GM21717 (cell line): ENCODE measurements at regions not wholly inside any gene's neighbourhood (a gene's known extent, or its start where the extent isn't known, plus 50 kb on each side); places are given as distances from the start of the nearest gene placed in this dataset.

Experiments used
- ATAC-seq: cut with Tn5 transposase; IDR thresholded peaks from one replicate; pipeline ENCODE4 v1.9.1; 2021; ENCODE audit warnings: mild to moderate bottlenecking, moderate library complexity; ENCODE audit not compliant: unreplicated experiment

DNA sequence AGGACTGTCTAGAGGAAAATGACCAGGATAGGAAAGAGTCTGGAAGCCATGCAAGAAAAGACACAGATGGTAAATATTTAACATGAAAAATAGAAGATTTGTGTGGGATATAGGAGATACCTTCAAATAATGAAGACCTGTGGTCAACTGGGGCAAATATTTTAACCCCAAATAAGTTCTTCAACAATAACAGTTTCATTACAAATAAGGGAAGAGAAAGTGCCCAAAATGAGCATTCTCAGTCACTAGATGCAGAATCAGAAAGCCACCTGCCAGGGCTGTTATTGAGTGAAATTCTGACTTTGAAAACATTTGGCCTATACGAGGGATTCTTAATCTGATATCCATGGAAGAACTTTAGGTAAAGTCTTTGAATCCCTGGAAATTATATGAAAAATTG, 231.2 kb upstream of the PLEKHG7 start:
- ATAC-seq: peak; percentile 48

DNA sequence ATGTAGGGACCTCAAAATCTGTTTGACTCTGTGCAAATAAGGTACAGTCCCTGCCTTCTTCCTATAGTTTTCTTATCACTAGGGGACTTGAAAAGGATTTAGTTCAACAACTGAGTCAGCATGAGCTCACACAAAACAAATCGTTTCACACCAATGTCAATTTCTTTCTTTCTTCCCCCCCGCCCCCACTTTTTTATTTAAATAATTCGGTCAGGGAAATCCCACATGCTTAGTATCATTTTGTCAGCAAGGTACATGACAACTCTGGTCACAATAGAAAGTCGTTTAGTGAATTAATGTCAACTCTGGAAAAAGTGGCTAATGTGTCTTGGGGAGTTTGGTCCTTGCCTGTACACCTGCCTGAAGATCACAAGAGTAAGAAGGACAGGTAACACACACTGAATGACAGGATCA, 232.2 kb upstream of the PLEKHG7 start:
- no peak for ATAC-seq

DNA sequence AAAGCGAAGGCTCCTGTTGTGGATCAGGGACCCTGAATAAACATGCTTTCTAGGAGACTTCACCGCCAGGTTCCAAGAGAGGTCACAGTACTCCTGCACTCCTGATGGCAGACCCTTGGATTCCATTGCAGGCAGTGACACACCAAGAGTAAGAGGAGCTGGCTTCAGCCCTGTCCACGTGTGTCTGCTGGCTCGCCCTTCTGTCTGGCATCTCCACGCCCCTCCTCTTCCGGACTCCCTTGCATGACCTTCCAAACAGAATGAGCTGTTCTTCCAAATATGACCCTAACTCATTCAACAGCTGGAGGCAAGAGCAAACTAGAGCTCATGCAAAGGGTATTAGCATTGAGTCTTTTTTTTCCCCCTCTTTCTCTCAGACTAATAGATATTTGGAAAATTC, 233.0 kb upstream of the PLEKHG7 start:
- no peak for ATAC-seq

DNA sequence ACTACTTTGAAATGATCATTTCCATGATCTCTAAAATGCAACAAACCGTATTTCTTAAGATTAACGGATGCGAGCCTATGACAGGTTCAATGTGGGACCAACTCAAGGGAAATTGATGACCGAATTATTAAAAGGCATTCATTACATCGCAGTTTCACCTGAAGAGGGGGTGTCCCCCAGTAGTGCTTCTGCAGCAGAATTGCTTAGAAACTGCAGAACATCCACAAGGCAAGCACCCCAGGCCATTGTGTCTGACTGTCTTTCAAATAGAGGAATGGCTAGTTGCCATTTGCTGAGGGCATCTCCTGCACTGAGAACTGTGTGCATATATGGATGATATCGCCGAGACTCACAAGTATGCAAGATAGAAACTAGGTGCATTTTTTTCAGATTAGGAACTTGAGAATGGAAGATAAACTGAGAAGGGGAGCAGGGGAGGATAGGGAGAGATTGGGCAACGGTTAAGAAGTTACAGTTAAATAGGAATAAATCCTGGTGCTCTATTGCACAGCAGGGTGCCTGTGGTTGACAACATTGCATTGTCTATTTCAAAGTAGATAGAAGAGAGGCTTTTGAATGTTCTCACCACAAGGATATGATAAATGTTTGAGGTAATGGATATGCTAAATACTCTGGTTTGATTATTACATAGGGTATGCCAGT, 234.3 kb upstream of the PLEKHG7 start:
- no peak for ATAC-seq

DNA sequence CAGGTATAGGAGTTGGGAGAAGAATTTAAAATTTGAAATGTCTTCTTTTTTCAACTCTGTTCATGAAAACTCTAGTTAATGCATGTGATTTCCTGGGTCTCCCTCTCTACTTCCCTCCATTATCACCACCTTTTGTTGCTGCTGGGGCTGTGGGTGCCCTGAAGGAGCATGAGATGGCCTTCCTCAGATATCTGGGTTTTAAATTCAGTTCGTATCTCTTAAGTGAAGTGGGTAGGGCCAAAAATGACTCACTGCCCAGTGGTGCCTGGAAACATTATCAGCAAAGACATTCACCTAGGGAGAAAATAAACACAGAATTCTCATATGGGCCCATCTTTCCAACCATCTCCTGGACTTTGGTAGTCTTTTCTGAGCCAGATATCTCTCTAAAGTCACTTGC, 234.9 kb upstream of the PLEKHG7 start:
- ATAC-seq: no peak

DNA sequence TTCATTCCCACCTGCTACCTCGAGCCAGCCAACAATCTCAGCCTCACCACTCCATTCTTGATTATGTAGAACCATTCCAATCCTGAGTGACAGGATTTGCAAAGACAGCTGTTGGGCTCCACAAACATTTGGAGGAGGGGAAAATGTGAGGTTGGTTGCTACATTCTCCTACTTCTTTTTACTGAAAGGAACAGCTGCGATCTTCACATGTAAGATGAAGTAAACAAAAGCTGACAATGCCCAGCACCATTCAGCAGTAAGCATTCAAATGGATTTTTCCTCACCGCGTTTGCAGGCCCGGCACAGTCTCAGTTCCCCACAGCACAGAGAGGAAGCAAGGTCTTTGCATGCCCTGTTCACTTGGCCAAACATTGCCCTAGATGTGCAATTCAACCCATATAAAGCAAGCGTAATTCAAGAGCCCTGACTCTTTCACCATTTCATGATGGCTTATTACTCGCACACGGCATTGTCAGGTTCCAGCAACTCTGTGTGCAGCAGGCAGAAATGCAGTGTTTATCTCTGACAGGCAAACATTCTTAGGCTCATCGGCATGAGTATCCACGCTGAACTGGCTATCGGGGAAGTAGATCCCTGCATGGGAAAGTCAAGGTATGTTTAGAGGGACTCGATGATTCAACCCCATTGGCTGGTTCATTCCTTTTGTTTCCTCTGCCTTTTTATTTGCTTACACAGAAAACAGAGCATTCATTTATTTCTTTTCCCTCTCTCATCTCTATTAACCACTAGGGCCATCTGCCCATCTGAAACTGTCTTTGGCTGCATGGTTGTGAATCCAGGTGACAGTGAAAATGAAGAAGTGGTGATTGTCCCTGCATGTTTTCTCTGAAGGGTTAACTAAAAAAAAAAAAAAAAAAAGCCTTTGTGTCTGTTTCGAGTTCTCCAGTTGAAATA, 236.1 kb upstream of the PLEKHG7 start:
- peak; percentile 43 for ATAC-seq

DNA sequence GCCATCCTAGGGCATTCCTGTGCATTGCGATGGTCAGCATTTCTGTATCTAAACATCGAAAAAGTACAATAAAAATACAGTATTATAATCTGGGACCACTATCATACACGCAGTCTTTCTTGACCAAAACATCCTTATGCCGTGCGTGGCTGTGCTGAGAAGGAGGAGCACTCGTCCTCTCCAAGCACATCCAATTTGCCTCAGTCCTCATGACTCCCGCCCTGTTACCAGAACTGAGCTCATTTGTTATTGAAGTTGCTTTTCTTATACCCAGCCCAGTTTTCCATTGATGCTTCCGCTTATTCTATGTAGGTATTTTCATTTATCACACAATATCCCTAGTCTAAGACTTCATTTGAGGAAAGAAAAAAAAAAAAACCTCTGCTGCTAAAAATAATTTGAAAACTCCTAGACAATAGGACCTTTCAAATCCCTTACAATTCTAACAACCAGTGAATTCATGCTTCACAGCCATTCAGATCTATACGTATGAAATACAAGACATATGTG, 236.9 kb upstream of the PLEKHG7 start:
- no peak for ATAC-seq

DNA sequence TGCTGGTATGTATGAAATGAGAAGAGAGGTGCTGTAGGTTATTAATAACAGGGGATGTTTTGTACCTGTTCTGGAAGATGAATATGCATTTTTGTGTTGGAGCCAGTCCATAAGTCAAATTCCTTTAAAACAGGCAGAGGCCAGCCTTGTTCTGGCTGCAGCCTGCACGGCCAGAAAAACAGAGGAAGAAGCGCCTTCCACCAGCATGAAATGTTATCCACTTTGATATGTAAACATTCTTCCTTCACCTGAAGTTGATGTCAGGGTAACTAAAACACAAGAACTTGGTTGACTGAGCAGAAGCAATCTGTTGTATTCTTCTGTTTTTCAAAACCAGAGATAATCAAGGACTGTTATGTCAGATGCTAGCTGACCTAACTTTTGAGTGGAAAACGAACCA, 237.9 kb upstream of the PLEKHG7 start:
- ATAC-seq: no peak

DNA sequence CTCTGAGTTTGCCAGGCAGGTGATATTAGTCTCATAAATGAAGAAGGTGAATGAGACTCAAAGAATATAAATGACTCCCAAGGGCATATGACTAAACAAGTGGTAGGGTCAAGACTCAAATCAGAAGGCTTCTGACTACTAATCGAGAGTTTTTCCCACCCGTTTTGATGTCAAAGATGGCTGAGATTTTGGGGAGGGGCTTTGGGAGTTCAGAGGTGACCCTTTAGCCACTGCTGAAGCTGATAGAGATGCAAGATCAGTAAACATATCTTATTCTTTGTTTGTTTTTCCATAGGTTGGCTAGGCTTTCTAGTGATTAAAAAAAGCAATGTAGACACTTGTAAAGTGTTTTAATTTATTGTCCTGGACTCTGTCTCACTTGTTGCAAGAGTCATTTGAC, 239.6 kb upstream of the PLEKHG7 start:
- ATAC-seq: no peak

DNA sequence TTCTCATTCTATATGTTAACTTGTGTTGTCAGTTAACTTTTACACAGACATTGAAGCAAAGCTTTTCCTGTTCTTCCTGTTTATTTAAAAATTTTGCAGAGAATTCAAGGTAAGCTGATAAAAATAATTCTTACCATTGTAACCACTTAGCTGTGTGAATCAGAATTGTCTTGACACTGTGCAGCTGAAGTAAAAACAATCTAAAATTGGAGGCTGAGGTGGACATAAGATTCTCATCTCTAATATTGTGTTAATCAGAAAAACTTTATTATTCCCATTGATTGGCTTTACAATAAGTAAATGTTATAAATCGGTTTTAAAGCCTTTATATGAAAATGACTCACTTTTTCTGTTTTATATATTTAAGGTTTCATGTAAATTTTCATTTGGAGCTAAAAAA, 240.3 kb upstream of the PLEKHG7 start:
- ATAC-seq: no peak

DNA sequence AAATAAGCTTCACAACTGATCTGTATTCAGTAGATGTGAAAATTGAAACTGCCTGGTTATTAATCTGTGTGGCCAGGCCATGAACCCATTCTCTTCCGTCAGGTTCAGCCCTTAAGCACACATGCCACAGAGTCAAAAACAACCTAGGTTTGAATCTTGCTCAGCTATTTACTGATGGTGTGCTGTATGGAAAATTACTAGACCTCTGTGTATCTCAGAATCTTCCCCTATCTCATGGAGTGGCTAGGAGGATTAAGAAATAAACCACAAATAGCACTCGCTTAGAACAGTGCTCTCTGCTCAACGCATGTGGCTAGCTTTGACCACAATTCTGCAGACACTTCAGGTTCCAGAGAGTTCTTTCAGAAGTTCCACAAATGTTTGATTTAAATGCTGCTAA, 240.7 kb upstream of the PLEKHG7 start:
- ATAC-seq: peak; percentile 54

DNA sequence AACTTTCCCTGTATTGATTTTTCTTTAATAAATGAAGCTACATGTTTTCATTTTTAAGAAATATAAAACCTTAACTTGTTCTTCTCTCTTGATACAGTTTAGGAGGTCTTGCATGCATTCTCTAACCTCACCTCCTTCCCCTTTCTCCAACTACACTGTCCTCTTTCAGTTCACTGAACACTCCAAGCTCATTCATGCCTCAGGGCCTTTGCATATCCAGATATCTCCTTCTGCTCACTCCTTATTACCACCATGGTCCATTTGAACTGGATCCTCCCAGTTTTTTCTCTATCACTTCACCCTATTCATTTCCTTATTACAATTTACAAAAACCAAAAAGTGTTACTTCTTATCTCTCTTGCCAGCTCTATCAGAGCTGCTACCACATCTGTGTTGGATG, 242.9 kb upstream of the PLEKHG7 start:
- ATAC-seq: no peak

DNA sequence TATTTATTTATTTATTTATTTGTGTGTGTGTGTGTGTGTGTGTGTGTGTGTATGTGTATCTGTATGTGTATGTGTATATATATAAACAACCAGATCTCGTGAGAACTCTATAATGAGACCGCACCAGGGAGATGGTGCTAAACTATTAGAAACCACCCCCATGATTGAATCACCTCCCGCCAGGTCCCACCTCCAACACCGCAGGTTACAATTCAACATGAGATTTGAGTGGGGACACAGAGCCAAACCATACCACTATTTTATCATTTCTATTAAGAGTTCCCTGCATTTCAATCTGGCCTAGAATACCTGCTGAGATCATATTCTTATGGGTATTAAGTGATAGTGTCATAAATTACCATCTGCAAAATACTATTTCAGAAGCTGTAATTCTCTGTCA, 243.8 kb upstream of the PLEKHG7 start:
- ATAC-seq: no peak

DNA sequence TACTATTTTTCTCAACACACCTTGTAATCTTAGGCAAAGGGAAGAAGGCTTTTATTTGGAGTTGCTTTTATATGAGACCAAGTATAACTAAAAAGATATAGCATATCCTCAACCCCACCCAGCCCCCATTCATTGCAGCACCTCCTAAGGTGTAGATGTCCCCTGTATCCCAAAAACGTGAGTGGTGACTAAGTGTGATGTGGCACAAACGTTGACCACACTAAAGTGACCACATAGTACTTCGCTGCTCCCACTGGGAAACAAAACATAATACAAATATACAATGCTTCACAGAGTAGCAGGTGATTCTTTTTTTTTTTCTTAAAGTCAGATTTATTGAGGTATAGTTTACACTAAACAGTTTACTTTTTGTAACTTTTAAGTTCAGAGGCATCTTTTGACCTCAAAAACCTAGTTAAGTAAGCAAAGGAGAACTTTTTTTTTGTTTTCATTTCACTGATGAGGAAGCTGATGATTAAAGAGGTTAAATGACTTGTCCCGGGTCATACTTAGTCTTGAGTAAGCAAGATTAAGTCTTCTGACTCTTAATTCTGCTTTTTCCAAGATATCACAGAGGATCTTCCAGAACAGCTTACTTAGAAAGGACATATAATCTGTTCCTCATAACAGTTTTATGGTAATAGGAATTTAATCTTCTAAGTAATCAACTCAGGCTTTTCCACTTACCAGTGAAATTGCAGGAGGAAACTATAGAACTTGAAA, 245.2 kb upstream of the PLEKHG7 start:
- ATAC-seq: no peak

DNA sequence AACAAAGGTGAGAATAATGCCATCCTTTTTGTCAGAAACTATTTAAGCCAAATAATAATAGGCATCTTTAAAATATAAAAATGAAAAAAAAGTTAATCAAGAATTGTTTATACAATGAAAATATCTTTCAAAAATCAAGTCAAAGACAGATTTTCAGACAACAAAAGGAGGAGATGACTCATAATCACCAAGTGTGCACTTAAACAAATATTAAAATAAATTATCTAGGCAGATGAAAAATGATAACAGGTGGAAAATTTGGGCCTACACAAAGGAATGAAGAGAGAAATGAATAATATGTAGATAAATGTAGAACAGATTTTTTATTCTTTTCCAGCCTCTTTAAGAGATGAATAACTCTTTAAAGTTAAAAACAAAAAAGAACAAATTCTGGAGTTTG, 250.0 kb upstream of the PLEKHG7 start:
- no peak for ATAC-seq

DNA sequence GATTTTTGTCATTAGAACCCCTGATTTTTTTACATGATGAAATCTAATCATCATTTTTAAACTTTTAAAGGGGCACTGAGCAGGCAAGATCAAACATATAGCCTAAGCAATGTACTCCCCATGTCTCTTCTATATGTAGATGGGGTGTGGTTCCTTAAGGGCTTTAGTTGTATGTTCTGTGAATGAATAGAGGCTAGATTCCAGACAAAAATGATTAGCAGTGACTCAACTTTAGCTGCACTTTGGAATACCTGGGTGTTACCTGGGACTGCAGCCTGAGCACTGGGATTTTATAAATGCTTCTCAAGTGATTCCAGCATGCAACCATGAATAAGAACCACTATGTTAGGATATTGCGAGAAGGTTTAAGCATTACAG, 256.7 kb upstream of the PLEKHG7 start:
- ATAC-seq: no peak

DNA sequence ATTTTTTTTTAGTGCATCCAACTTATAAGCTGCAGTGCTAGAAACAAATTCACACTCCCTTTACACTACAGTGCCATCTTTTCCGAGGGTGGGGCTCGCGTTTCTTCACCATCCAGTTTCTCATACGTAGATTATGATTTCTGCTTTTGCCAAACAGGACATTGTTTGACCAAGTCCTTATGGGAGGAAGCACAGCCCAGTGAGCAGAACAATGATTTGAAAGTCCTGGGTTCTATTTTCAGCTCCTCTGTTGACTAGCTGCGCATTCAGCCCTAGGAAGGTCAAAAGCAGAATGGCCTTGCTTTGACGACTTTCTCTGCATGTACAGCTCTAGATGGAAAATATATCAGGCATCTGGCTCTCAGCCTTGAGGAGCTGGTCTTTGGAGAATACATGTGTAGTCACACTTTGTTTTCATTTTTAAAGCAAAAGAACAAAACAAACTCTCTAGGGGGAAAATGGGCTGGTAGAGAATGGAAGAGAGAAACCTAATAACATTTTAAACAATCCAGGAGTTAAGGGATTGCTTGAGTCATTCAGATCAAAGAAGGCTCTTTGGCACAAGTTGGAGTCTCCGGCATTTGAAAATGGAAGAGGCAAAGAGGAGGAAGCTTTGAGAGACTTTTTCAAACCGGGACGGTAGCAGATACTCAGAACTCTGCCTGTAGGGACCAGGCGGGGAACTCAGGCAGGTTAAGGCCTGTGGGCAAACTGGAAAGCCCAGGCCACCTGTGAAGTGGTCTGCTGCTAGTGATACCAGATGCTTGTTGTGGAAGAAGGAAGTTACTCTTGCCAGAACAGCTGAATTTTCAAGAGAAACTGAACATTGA, 257.3 kb upstream of the PLEKHG7 start:
- peak; percentile 78 for ATAC-seq

DNA sequence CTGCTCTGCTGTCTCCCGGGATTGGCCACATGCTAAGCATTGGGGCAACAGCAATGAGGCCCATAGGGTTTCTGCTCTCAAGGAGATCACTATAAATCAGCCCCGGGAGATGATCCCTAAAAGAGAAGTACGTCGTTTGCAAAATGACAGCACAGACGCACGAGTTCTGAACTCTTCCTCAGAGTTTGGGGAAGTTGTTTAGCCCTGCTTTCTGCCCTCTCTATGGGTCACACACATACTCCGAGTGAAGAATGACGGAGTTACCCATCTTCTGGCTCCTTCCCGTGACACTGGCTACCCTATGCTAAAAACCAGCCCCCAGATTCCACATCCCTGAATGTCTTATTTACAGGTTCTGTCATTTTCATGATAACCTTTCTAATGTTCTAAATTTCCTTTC, 258.0 kb upstream of the PLEKHG7 start:
- peak; percentile 38 for ATAC-seq

DNA sequence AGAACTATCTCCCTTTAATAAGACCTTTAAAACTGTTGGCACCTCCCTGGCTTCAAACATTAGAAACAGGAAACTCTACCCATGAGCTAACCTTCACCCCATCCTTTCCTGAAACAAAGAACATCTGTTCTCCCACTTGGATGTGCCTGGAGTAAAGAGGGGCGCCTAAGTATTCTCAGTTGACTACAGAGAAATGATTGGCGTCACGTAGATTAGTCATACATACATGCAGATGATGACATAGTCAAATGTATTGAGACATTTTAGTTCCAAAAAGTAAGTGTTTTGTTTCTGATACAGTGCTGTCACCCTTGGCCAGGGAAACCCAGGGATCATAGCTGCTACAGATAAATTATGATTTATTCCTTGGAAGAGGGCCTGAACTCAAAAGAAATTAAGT, 260.0 kb upstream of the PLEKHG7 start:
- no peak for ATAC-seq

DNA sequence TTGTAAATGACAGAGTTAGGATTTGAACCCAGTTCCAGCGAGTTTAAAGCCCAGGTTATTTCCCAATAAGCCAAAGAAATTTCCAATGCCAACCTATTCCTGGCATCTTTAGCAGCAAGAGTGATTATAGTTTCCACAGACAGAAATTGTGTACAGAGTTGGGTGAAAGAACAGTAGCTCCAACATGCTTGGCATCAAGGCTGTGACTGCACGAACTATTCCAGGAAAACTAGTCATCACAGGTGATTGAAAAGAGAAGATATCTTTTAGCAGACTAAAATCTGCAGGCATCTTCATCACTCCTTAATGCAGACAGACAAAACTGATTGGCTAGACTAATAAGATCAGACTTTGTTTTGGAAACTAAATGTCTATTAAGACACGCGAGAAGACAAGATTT, 262.7 kb upstream of the PLEKHG7 start:
- ATAC-seq: no peak

DNA sequence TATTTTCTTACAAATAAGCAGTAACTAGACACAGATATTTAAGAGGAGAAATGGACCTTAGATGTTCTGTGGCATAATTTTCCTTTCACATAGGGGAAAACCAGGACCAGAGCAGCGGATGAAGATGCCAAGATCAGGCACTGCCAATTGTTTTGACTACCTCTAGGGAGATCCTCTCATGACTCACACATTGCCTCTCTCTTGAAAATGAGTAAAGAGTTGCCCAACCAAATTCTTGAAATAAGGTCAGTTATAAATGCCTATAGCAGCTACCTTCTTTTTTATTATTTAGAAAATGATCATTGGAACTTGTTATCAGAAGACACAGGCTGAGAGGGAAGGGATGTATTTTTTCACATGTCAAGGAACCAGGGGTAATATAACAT, 263.4 kb upstream of the PLEKHG7 start:
- no peak for ATAC-seq
